Heart left ventricle (tissue), 13 donors: ENCODE measurements at regions not wholly inside any gene's neighbourhood (a gene's known extent, or its start where the extent isn't known, plus 50 kb on each side); places are given as distances from the start of the nearest gene placed in this dataset.

ENCODE experiments used
- POLR2A ChIP-seq, 2 donors: fragments of 450-650 bp; IDR thresholded peaks; one replicate each; pipeline ENCODE4 v1.6.1; 2017; ENCODE audit warnings: antibody characterized with exemption in 2 of 2, mild to moderate bottlenecking in 2 of 2, moderate library complexity in 2 of 2
- TF ChIP-seq, protein P1 (sequence below), 12 donors: fragments of 200-600 bp; sonication (generic) in 4 of 12; IDR thresholded peaks; one replicate each; pipeline versions ENCODE4 v1.5.0 to v1.8.0; 2018 to 2022; ENCODE audit warnings: antibody characterized with exemption in 12 of 12, mild to moderate bottlenecking in 5 of 12
- donor health status: ischemic (EF 13 %, LVEDD 7.1; RV severe dilation, severe dysfunction).
- donor health status: DM: no; HTN: yes; CAD: no.
- donor health status: DM: no; HTN: no; CAD: no.
- donor health status: ischemic (EF 25% LVEDD 6.9; RV normal size, moderate dysfunction).
- donor health status: ischemic (EF 25% LVEDD 5.7; RV mildly dilated, moderate dysfunction).
- donor health status: ischemic (EF 35%, LVEDD 5.7; RV mildly dilated, moderate dysfunction).
- donor health status: nonischemic (EF 11% LVEDD 7.7; RV severe dilation, severe dysfunction).
- donor health status: DM: yes; HTN: yes; CAD: no.
- donor health status: PGD.
- donor health status: ischemic (EF 29% LVEDD 5.4; RV normal size, mild dysfunction).
- donor health status: nonischemic (EF 23%, LVEDD 6.1; RV moderate dilation, normal function).

DNA sequence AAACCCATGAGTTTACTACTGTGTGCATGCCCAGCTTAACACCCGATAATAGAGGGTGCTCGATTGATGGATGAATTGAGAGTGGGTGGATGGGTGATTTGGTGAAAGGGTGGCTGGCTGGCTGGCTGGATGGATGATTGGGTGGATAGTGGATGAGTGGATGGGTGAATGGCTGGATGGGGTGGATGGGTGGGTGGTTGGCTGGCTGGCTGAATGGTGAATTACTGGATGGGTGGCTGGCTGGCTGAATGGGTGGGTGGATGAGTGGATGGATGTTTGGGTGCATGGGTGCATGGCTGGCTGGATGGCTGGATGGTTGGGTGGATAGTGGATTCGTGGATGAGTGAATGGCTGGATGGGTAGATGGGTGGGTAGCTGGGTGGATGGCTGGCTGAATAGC lies 201.1 kb downstream of the IRX1 start:
- TF ChIP-seq, protein P1, sequence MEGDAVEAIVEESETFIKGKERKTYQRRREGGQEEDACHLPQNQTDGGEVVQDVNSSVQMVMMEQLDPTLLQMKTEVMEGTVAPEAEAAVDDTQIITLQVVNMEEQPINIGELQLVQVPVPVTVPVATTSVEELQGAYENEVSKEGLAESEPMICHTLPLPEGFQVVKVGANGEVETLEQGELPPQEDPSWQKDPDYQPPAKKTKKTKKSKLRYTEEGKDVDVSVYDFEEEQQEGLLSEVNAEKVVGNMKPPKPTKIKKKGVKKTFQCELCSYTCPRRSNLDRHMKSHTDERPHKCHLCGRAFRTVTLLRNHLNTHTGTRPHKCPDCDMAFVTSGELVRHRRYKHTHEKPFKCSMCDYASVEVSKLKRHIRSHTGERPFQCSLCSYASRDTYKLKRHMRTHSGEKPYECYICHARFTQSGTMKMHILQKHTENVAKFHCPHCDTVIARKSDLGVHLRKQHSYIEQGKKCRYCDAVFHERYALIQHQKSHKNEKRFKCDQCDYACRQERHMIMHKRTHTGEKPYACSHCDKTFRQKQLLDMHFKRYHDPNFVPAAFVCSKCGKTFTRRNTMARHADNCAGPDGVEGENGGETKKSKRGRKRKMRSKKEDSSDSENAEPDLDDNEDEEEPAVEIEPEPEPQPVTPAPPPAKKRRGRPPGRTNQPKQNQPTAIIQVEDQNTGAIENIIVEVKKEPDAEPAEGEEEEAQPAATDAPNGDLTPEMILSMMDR (IDR thresholded peaks at IDR 0.05) = no peak
- TF ChIP-seq POLR2A (IDR thresholded peaks at IDR 0.05) = no peak
